GM21723 (cell line): ENCODE measurements at regions not wholly inside any gene's neighbourhood (a gene's known extent, or its start where the extent isn't known, plus 50 kb on each side); places are given as distances from the start of the nearest gene placed in this dataset.
"Not testable (repeated sequence)": the region's sequence is repeated elsewhere in the genome, so short reads cannot be mapped to it uniquely, and the experiment has no call there.

Experiments used
- ATAC-seq: cut with Tn5 transposase; IDR thresholded peaks from one replicate; pipeline ENCODE4 v1.9.1; 2021; ENCODE audit warnings: mild to moderate bottlenecking, moderate library complexity; ENCODE audit not compliant: unreplicated experiment

- no peak for ATAC-seq
These were observed 392.4 kb downstream of the TECRL start for GRCh38 chr4:64016893-64017292.

- no peak for ATAC-seq
These were observed 394.6 kb downstream of the TECRL start for GRCh38 chr4:64014647-64015046.

- peak; percentile 78 for ATAC-seq
These were observed 407.9 kb downstream of the TECRL start for GRCh38 chr4:64001229-64001898.

- ATAC-seq: no peak
These were observed 409.0 kb downstream of the TECRL start for GRCh38 chr4:64000241-64000640.

GRCh38 chr4:63986253-63986652 is 423.0 kb downstream of the TECRL start:
- ATAC-seq: no peak

GRCh38 chr4:63983224-63983623 is 426.0 kb downstream of the TECRL start:
- no peak for ATAC-seq

- no peak for ATAC-seq
These were observed 443.4 kb downstream of the TECRL start for GRCh38 chr4:63965875-63966274.

GRCh38 chr4:63942706-63943286 is 466.5 kb downstream of the TECRL start:
- ATAC-seq: not testable (repeated sequence)

GRCh38 chr4:63937961-63938360 is 471.3 kb downstream of the TECRL start:
- no peak for ATAC-seq

- ATAC-seq: no peak
These were observed 487.1 kb downstream of the TECRL start for GRCh38 chr4:63922146-63922545.

GRCh38 chr4:63921561-63921960 is 487.7 kb downstream of the TECRL start:
- no peak for ATAC-seq

GRCh38 chr4:63919636-63920365 is 489.4 kb downstream of the TECRL start:
- ATAC-seq: no peak

GRCh38 chr4:63906660-63907183 is 502.5 kb downstream of the TECRL start:
- no peak for ATAC-seq

- no peak for ATAC-seq
These were observed 505.0 kb downstream of the TECRL start for GRCh38 chr4:63904201-63904600.

- ATAC-seq: no peak
These were observed 507.9 kb downstream of the TECRL start for GRCh38 chr4:63901304-63901703.

- ATAC-seq: no peak
These were observed 510.3 kb downstream of the TECRL start for GRCh38 chr4:63898961-63899360.

- ATAC-seq: no peak
These were observed 515.1 kb downstream of the TECRL start for GRCh38 chr4:63894161-63894560.

- ATAC-seq: no peak
These were observed 539.9 kb downstream of the TECRL start for GRCh38 chr4:63869370-63869769.

- no peak for ATAC-seq
These were observed 557.8 kb downstream of the TECRL start for GRCh38 chr4:63851496-63851895.

GRCh38 chr4:63841266-63841665 is 568.0 kb downstream of the TECRL start:
- ATAC-seq: no peak

- ATAC-seq: no peak
These were observed 577.6 kb downstream of the TECRL start for GRCh38 chr4:63831590-63832155.
